Trophoblast cell (in vitro differentiated cells and primary cell): ENCODE measurements at regions not wholly inside any gene's neighbourhood (a gene's known extent, or its start where the extent isn't known, plus 50 kb on each side); places are given as distances from the start of the nearest gene placed in this dataset.

Source experiments
- DNase-seq, 2 donors: peaks; one replicate each; pipeline ENCODE4 v3.0.0-alpha.2; 2016
- H2AFZ ChIP-seq: 2 replicates; pipeline ENCODE4 v1.6.1; 2013; ENCODE audit warnings: low read length, moderate library complexity, mild to moderate bottlenecking; ENCODE audit not compliant: insufficient read depth, poor library complexity
- H2AK5ac ChIP-seq: 2 replicates; pipeline ENCODE4 v1.6.1; 2013; ENCODE audit warnings: mild to moderate bottlenecking, low read length
- H2BK120ac ChIP-seq: 2 replicates; pipeline ENCODE4 v1.6.1; 2013; ENCODE audit warnings: low read length, mild to moderate bottlenecking, moderate library complexity; ENCODE audit not compliant: insufficient read depth, poor library complexity
- H2BK12ac ChIP-seq: 2 replicates; pipeline ENCODE4 v1.6.1; 2013; ENCODE audit warnings: mild to moderate bottlenecking, low read length, moderate library complexity
- H2BK5ac ChIP-seq: 2 replicates; pipeline ENCODE4 v1.6.1; 2013; ENCODE audit warnings: low read length, low read depth, moderate library complexity, mild to moderate bottlenecking; ENCODE audit not compliant: poor library complexity
- H3K14ac ChIP-seq: 2 replicates; pipeline ENCODE4 v1.6.1; 2013; ENCODE audit warnings: mild to moderate bottlenecking, low read length
- H3K18ac ChIP-seq: 2 replicates; pipeline ENCODE4 v1.6.1; 2013; ENCODE audit warnings: mild to moderate bottlenecking, low read length
- H3K23ac ChIP-seq: 2 replicates; pipeline ENCODE4 v1.6.1; 2013; ENCODE audit warnings: low read length
- H3K27ac ChIP-seq: 2 replicates; pipeline ENCODE4 v1.5.1; 2013; ENCODE audit warnings: low read depth, mild to moderate bottlenecking, inconsistent platforms, low read length, moderate library complexity
- H3K27me3 ChIP-seq: 2 replicates; pipeline ENCODE4 v1.6.1; 2013; ENCODE audit warnings: inconsistent platforms, mild to moderate bottlenecking, low read length, moderate library complexity; ENCODE audit not compliant: insufficient read depth
- H3K36me3 ChIP-seq, 2 experiments: 1 replicate in 1 of 2; 2 replicates in 1 of 2; pipeline ENCODE4 v1.6.1; 2013; ENCODE audit warnings: low read length in 2 of 2, mild to moderate bottlenecking in 2 of 2, moderate library complexity in 1 of 2; ENCODE audit not compliant: insufficient read depth in 2 of 2, control insufficient read depth in 1 of 2
- H3K4ac ChIP-seq: 2 replicates; pipeline ENCODE4 v1.6.1; 2013; ENCODE audit warnings: low read depth, mild to moderate bottlenecking, low read length, moderate library complexity
- H3K4me1 ChIP-seq, 2 experiments: 1 replicate in 1 of 2; 2 replicates in 1 of 2; pipeline ENCODE4 v1.6.1; 2013; ENCODE audit warnings: low read length in 2 of 2, mild to moderate bottlenecking in 2 of 2, moderate library complexity in 1 of 2; ENCODE audit not compliant: insufficient read depth in 2 of 2, control insufficient read depth in 1 of 2
- H3K4me2 ChIP-seq: 2 replicates; pipeline ENCODE4 v1.6.1; 2013; ENCODE audit warnings: inconsistent platforms, mild to moderate bottlenecking, low read length, moderate library complexity
- H3K4me3 ChIP-seq: 2 replicates; pipeline ENCODE4 v1.5.1; 2013; ENCODE audit warnings: mild to moderate bottlenecking, low read depth, low read length, inconsistent platforms
- H3K79me1 ChIP-seq: one replicate; pipeline ENCODE4 v1.6.1; 2013; ENCODE audit warnings: low read length
- H3K79me2 ChIP-seq: 2 replicates; pipeline ENCODE4 v1.6.1; 2013; ENCODE audit warnings: low read length, mild to moderate bottlenecking; ENCODE audit not compliant: control insufficient read depth, insufficient read depth, poor library complexity
- H3K9ac ChIP-seq: 2 replicates; pipeline ENCODE4 v1.6.1; 2013; ENCODE audit warnings: mild to moderate bottlenecking, low read length
- H3K9me3 ChIP-seq: 2 replicates; pipeline ENCODE4 v1.6.1; 2013; ENCODE audit warnings: low read depth, mild to moderate bottlenecking, control low read depth, inconsistent platforms, low read length; ENCODE audit not compliant: insufficient read depth
- H4K12ac ChIP-seq: 2 replicates; pipeline ENCODE4 v1.6.1; 2013; ENCODE audit warnings: low read depth, mild to moderate bottlenecking, low read length, moderate library complexity
- H4K8ac ChIP-seq: 2 replicates; pipeline ENCODE4 v1.6.1; 2013; ENCODE audit warnings: low read depth, mild to moderate bottlenecking, low read length, moderate library complexity
- H4K91ac ChIP-seq: one replicate; pipeline ENCODE4 v1.6.1; 2013; ENCODE audit warnings: low read depth, mild to moderate bottlenecking, low read length, moderate library complexity
- WGBS: extraction: QIAGEN DNeasy Blood & Tissue Kit; methylation state at CpG from one replicate; pipeline ENCODE4 v1.1.7; 2013; ENCODE audit warnings: missing lambda C conversion rate; ENCODE audit not compliant: insufficient read length, insufficient coverage; ENCODE audit errors: extremely low coverage; 5-methylcytosine and 5-hydroxymethylcytosine counted together

DNA sequence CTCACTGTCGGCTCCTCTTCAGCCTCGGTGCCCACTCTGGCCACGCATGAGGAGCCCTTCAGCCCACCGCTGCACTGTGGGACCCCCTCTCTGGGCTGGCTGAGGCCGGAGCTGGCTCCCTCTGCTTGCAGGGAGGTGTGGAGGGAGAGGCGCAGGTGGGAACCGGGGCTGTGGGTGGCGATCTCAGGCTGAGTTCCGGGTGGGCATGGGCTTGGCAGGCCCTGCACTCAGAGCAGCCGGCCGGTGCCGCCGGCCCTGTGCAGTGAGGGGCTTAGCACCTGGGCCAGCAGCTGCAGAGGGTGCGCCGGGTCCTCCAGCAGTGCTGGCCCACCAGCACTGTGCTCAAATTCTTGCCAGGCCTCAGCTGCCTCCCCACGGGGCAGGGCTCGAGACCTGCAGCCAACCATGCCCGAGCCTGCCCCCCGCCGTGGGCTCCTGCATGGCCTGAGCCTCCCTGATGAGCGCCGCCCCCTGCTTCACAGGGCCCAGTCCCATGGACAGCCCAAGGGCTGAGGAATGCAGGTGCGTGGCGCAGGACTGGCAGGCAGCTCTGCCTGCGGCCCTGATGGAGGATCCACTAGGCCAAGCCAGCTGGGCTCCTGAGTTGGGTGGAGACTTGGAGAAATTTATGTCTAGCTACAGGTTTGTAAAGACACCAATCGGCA, 899.1 kb downstream of the SI start:
- H3K4me3 ChIP-seq = no peak overlapping the region
- H4K12ac ChIP-seq = no peak overlapping the region
- H3K79me1 ChIP-seq = no peaks in the 10 kb centered on the region
- peaks cover 4% of the 10 kb centered on the region for H3K9me3 ChIP-seq
- no peak overlapping the region for H3K4me2 ChIP-seq
- no peaks in the 10 kb centered on the region for H3K27me3 ChIP-seq
- H3K14ac ChIP-seq = no peak overlapping the region
- H2AK5ac ChIP-seq = no peak overlapping the region
- no peaks in the 10 kb centered on the region for H3K36me3 ChIP-seq
- no peaks in the 10 kb centered on the region for H3K4me1 ChIP-seq
- no peak overlapping the region for H3K9ac ChIP-seq
- H3K27ac ChIP-seq = no peak overlapping the region
- H4K8ac ChIP-seq = no peak overlapping the region
- H2AFZ ChIP-seq = no peak overlapping the region
- no peak overlapping the region for H3K18ac ChIP-seq
- H3K4ac ChIP-seq = no peak overlapping the region
- no peak overlapping the region for H3K23ac ChIP-seq
- no peak overlapping the region for H2BK12ac ChIP-seq
- DNase-seq = no peak
- H2BK5ac ChIP-seq = no peak overlapping the region
- no peak overlapping the region for H4K91ac ChIP-seq
- WGBS = no CpG with 5 or more reads among the region's 26 CpGs
- no peak overlapping the region for H2BK120ac ChIP-seq
- no peaks in the 10 kb centered on the region for H3K79me2 ChIP-seq

GRCh38 chr3:164174059-164174458, 904.2 kb downstream of the SI start:
- Histone ChIP-seq H2BK120ac (no peak overlapping the region), H3K4ac (no peak overlapping the region), H2BK5ac (no peak overlapping the region), H4K12ac (no peak overlapping the region), H3K79me1 (no peaks in the 10 kb centered on the region), H3K27ac (no peak overlapping the region), H2AK5ac (no peak overlapping the region), H3K27me3 (no peaks in the 10 kb centered on the region), H3K4me1 (no peaks in the 10 kb centered on the region), H3K9me3 (no peaks in the 10 kb centered on the region), H3K18ac (no peak overlapping the region), H2BK12ac (no peak overlapping the region), H3K4me2 (no peak overlapping the region), H2AFZ (no peak overlapping the region), H3K79me2 (no peaks in the 10 kb centered on the region), H4K8ac (no peak overlapping the region), H4K91ac (no peak overlapping the region), H3K36me3 (no peaks in the 10 kb centered on the region), H3K9ac (no peak overlapping the region), H3K4me3 (no peak overlapping the region), H3K23ac (no peak overlapping the region), H3K14ac (no peak overlapping the region)
- DNase-seq = no peak
- no CpG with 5 or more reads among the region's 1 CpG for WGBS

DNA sequence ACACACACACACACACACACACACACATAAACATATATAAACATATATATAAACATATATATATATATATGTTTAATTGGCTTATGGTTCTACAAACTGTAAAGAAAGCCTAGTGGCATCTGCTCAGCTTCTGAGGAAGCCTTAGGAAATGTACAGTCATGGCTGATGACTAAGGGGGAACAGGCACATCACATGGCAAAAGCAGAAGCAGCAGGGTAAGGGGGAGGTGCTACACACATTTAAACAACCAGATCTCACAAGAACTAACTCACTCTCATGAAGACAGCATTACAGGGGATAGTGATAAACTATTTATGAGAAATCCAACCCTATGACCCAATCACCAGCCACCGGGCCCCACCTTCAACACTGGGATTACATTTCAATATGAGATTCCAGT, 922.9 kb downstream of the SI start:
- Histone ChIP-seq H2BK12ac (no peak overlapping the region), H3K27ac (no peak overlapping the region), H3K36me3 (no peaks in the 10 kb centered on the region), H3K9me3 (no peaks in the 10 kb centered on the region), H2AK5ac (no peak overlapping the region), H3K4me1 (no peaks in the 10 kb centered on the region), H2BK5ac (no peak overlapping the region), H2BK120ac (no peak overlapping the region), H3K4ac (no peak overlapping the region), H3K79me1 (no peaks in the 10 kb centered on the region), H3K4me2 (no peak overlapping the region), H3K18ac (no peak overlapping the region), H3K14ac (no peak overlapping the region), H3K27me3 (no peaks in the 10 kb centered on the region), H3K23ac (no peak overlapping the region), H2AFZ (no peak overlapping the region), H3K4me3 (no peak overlapping the region), H3K9ac (no peak overlapping the region), H4K8ac (no peak overlapping the region), H4K91ac (no peak overlapping the region), H3K79me2 (no peaks in the 10 kb centered on the region), H4K12ac (no peak overlapping the region)
- WGBS = no CpG with 5 or more reads among the region's 1 CpG
- DNase-seq = no peak

- no peaks in the 10 kb centered on the region for H3K79me2 ChIP-seq
- H3K27me3 ChIP-seq = no peaks in the 10 kb centered on the region
- H3K9ac ChIP-seq = no peak overlapping the region
- H3K4me2 ChIP-seq = no peak overlapping the region
- no peak overlapping the region for H3K27ac ChIP-seq
- peaks cover 0 to 1% of the 10 kb centered on the region in 2 experiments for H3K36me3 ChIP-seq
- no peak overlapping the region for H2BK12ac ChIP-seq
- H3K18ac ChIP-seq = no peak overlapping the region
- H3K4me1 ChIP-seq = no peaks in the 10 kb centered on the region
- no peak overlapping the region for H4K12ac ChIP-seq
- no peaks in the 10 kb centered on the region for H3K79me1 ChIP-seq
- H3K23ac ChIP-seq = no peak overlapping the region
- H2AK5ac ChIP-seq = no peak overlapping the region
- no peak for DNase-seq
- H2BK120ac ChIP-seq = no peak overlapping the region
- H4K91ac ChIP-seq = no peak overlapping the region
- H2BK5ac ChIP-seq = no peak overlapping the region
- H3K4me3 ChIP-seq = no peak overlapping the region
- H2AFZ ChIP-seq = no peak overlapping the region
- no CpG with 5 or more reads among the region's 2 CpGs for WGBS
- no peak overlapping the region for H3K14ac ChIP-seq
- H3K4ac ChIP-seq = no peak overlapping the region
- peaks cover 5% of the 10 kb centered on the region for H3K9me3 ChIP-seq
- no peak overlapping the region for H4K8ac ChIP-seq
These were observed 933.5 kb downstream of the SI start for GRCh38 chr3:164144824-164145223.
